HFF-Myc (cell line): ENCODE measurements at regions not wholly inside any gene's neighbourhood (a gene's known extent, or its start where the extent isn't known, plus 50 kb on each side); places are given as distances from the start of the nearest gene placed in this dataset.

Experiments
- DNase-seq: peaks from one replicate; pipeline ENCODE4 v3.0.0-alpha.2; 2011; ENCODE audit warnings: low read depth; ENCODE audit errors: extremely low read depth
- H3K4me3 ChIP-seq: replicated peaks from 2 replicates; pipeline ENCODE4 v1.5.1; 2011; ENCODE audit warnings: low read depth, mild to moderate bottlenecking, control low read depth, low read length
- TF ChIP-seq, protein P1 (sequence below): IDR thresholded peaks from 2 replicates; pipeline ENCODE4 v1.5.1; 2012; ENCODE audit warnings: mild to moderate bottlenecking, low read depth, low read length, control low read depth; ENCODE audit errors: missing control alignments

GRCh38 chr1:173103006-173103405, 52.3 kb upstream of the TNFSF18 start:
- H3K4me3 ChIP-seq: no peak overlapping the region
- TF ChIP-seq, protein P1, sequence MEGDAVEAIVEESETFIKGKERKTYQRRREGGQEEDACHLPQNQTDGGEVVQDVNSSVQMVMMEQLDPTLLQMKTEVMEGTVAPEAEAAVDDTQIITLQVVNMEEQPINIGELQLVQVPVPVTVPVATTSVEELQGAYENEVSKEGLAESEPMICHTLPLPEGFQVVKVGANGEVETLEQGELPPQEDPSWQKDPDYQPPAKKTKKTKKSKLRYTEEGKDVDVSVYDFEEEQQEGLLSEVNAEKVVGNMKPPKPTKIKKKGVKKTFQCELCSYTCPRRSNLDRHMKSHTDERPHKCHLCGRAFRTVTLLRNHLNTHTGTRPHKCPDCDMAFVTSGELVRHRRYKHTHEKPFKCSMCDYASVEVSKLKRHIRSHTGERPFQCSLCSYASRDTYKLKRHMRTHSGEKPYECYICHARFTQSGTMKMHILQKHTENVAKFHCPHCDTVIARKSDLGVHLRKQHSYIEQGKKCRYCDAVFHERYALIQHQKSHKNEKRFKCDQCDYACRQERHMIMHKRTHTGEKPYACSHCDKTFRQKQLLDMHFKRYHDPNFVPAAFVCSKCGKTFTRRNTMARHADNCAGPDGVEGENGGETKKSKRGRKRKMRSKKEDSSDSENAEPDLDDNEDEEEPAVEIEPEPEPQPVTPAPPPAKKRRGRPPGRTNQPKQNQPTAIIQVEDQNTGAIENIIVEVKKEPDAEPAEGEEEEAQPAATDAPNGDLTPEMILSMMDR: no peak
- DNase-seq: no peak

- no peak overlapping the region for H3K4me3 ChIP-seq
- DNase-seq: no peak
- TF ChIP-seq, protein P1: no peak
These were observed 50.8 kb upstream of the TNFSF18 start for GRCh38 chr1:173101589-173101988.

DNA sequence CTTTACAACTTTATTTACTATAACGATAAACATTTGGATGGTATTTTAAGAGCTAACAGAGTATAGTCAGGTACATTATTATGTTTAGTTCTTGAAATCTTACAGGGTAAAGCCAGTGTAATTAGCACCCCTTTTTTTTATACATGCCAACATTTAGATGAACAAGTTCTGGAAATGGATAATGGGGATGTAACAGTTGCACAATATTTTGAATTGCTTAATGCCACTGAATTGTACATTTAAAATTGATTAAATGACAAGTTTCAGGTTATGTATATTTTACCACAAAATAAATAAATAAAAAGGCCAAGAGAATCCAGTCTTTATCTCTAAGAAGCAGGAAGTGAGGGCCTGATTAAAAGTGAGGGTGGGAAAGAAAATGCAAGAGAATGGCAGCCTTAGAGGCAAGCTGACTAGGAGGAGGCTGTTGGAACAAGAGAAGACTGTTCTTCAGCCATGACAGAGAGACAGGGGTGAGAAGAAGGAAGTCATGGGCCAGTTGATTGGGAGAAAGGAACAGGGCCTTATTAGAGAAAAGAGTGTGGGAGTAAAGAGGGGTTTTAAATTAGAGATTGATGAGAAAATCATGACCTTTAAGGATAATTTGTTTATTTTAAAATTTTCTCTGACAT, 49.9 kb upstream of the TNFSF18 start:
- DNase-seq: no peak
- no peak overlapping the region for H3K4me3 ChIP-seq
- TF ChIP-seq, protein P1: no peak
